Psoas muscle (tissue), 7 donors: ENCODE measurements at regions not wholly inside any gene's neighbourhood (a gene's known extent, or its start where the extent isn't known, plus 50 kb on each side); places are given as distances from the start of the nearest gene placed in this dataset.
"Not testable (repeated sequence)": the region's sequence is repeated elsewhere in the genome, so short reads cannot be mapped to it uniquely, and the experiment has no call there.

Experiments used
- ATAC-seq, 4 donors: fragments of 200-7000 bp; cut with Tn5 transposase; one replicate each; pipeline ENCODE4 v1.9.1; 2020; ENCODE audit warnings: moderate library complexity in 3 of 4, mild to moderate bottlenecking in 2 of 4
- DNase-seq, 2 donors: peaks; one replicate each; pipeline ENCODE4 v3.0.0-alpha.2; 2020
- H3K27ac ChIP-seq: fragments of 200-600 bp; one replicate; pipeline ENCODE4 v1.8.0; 2022
- H3K27me3 ChIP-seq, 3 donors: fragments of 200-600 bp in 1 of 3; one replicate each; pipeline versions ENCODE4 v1.6.1 to v1.8.0; 2013 to 2022; ENCODE audit warnings: low read length in 2 of 3, mild to moderate bottlenecking in 2 of 3, moderate library complexity in 1 of 3; ENCODE audit not compliant: insufficient read depth in 3 of 3
- H3K36me3 ChIP-seq, 2 donors: fragments of 200-600 bp in 1 of 2; one replicate each; pipeline versions ENCODE4 v1.6.1 to v1.8.0; 2013 to 2022; ENCODE audit warnings: low read depth in 1 of 2, mild to moderate bottlenecking in 1 of 2, moderate library complexity in 1 of 2; ENCODE audit not compliant: insufficient read depth in 1 of 2
- H3K4me1 ChIP-seq: fragments of 200-600 bp; one replicate; pipeline ENCODE4 v1.8.0; 2022
- H3K4me3 ChIP-seq: fragments of 200-600 bp; one replicate; pipeline ENCODE4 v1.8.0; 2022; ENCODE audit warnings: mild to moderate bottlenecking
- H3K9me3 ChIP-seq: fragments of 200-600 bp; one replicate; pipeline ENCODE4 v1.8.0; 2022
- WGBS, 3 donors: extraction: QIAGEN DNeasy Blood & Tissue Kit; methylation state at CpG; one replicate each; pipeline versions ENCODE4 v1.1.6 to v1.1.7; 2013; 5-methylcytosine and 5-hydroxymethylcytosine counted together
- intact Hi-C, 2 donors: fragments of 100-400 bp; cut with DNase I; formaldehyde crosslinking; loops; one replicate each; pipeline versions ENCODE4 v1.11.0 to v1.14.2; 2022
- TF ChIP-seq, protein P1 (sequence below): fragments of 200-600 bp; IDR thresholded peaks from one replicate; pipeline ENCODE4 v1.8.0; 2022; ENCODE audit warnings: antibody characterized with exemption
- donor health status: healthy with polysubstance abuse.
- donor health status: DM: no; HTN: no; CAD: no; lungs with moderate emphysema.
- donor health status: Bipolar disorder and iron deficiency.
- donor health status: healthy.
- donor health status: DM: yes; HTN: yes; CAD: no.
- donor health status: DM: no; HTN: no; CAD: no.
- donor health status: DM: yes; HTN: yes; CAD: no.

DNA sequence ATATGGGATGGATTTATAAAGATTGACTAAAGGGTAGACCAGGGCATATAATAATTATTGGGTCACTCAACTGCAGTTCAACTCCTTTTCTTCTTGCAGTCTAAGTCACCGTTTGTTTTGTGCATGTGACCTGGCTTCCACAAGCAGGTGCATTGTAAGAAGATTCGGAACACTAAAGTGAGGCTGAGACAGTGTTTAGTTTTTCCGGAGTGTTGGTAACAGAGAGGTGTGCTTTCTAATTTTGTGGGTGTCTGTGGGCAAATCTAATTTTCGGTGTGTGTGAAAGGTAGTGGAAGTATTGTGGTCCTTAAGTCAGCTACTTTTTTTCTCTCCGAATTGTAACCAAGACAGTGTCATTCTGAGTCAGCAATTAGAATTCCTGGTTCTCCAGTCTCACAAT lies 184.5 kb downstream of the CDH19 start:
- WGBS, 3 donors = 87 to 92% (median 90%) methylated on average over 5 of the region's 5 CpGs
- TF ChIP-seq, protein P1, sequence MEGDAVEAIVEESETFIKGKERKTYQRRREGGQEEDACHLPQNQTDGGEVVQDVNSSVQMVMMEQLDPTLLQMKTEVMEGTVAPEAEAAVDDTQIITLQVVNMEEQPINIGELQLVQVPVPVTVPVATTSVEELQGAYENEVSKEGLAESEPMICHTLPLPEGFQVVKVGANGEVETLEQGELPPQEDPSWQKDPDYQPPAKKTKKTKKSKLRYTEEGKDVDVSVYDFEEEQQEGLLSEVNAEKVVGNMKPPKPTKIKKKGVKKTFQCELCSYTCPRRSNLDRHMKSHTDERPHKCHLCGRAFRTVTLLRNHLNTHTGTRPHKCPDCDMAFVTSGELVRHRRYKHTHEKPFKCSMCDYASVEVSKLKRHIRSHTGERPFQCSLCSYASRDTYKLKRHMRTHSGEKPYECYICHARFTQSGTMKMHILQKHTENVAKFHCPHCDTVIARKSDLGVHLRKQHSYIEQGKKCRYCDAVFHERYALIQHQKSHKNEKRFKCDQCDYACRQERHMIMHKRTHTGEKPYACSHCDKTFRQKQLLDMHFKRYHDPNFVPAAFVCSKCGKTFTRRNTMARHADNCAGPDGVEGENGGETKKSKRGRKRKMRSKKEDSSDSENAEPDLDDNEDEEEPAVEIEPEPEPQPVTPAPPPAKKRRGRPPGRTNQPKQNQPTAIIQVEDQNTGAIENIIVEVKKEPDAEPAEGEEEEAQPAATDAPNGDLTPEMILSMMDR = no peak
- Histone ChIP-seq H3K4me3 (no peak overlapping the region), H3K9me3 (no peaks in the 10 kb centered on the region), H3K27me3 (no peaks in the 10 kb centered on the region), H3K4me1 (no peaks in the 10 kb centered on the region), H3K27ac (no peak overlapping the region), H3K36me3 (no peaks in the 10 kb centered on the region)
- intact Hi-C loops = no loop called here
- DNase-seq (no peak), ATAC-seq (no peak)

DNA sequence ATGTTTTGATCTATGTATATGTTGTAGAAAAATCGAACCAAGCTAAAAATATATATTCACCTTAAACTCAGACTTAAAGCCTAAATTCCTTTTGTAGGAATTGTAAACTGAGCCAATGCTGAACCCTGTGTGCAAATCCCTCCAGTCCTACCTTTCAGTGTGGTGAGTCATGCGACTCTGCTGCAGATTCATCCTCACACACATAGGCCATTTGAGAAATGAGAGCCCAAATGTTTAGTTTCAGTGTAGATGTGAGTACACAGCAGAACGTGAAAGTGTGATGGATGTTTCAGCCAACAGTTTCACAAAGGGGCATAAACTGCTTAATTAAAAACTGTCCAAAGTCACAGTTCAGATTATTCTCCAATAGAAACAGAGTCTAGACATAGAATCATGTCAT lies 193.2 kb downstream of the CDH19 start:
- DNase-seq (no peak), ATAC-seq (no peak)
- Histone ChIP-seq H3K4me1 (no peaks in the 10 kb centered on the region), H3K27ac (no peak overlapping the region), H3K36me3 (no peaks in the 10 kb centered on the region), H3K9me3 (no peaks in the 10 kb centered on the region), H3K27me3 (no peaks in the 10 kb centered on the region), H3K4me3 (no peak overlapping the region)
- 70 to 76% (median 72%) methylated on average over 3 of the region's 3 CpGs for WGBS, 3 donors
- intact Hi-C loops = no loop called here
- TF ChIP-seq, protein P1 = no peak

DNA sequence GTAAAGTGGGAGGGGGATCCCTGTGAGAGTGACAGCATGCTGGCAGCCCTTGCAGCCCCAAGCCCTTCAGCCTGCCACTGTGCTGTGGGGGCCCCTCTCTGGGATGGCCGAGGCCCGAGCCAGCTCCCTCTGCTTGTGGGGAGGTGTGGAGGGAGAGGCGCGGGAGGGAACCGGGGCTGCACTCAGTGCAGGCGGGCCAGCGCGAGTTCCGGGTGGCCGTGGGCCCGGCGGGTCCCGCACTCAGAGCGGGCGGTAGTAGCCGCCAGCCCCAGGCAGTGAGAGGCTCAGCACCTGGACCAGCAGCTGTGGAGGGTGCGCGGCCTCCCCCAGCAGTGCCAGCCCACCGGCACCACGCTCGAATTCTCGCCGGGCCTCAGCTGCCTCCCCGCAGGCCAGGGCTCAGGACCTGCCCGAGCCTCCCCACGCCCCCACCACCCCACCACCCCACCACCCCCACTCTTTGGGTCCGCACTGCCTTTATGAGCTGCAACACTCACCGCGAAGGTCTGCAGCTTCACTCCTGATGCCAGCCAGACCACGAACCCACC lies 208.1 kb downstream of the CDH19 start:
- no peak overlapping the region for H3K27ac ChIP-seq
- ATAC-seq (no peak), DNase-seq (no peak)
- intact Hi-C loops = no loop called here
- H3K36me3 ChIP-seq = no peaks in the 10 kb centered on the region
- H3K4me1 ChIP-seq = no peaks in the 10 kb centered on the region
- WGBS, 3 donors = 95 to 98% (median 95%) methylated on average over 11 to 30 of the region's 30 CpGs
- no peaks in the 10 kb centered on the region for H3K27me3 ChIP-seq
- TF ChIP-seq, protein P1 = no peak
- H3K4me3 ChIP-seq = no peak overlapping the region
- H3K9me3 ChIP-seq = no peaks in the 10 kb centered on the region

DNA sequence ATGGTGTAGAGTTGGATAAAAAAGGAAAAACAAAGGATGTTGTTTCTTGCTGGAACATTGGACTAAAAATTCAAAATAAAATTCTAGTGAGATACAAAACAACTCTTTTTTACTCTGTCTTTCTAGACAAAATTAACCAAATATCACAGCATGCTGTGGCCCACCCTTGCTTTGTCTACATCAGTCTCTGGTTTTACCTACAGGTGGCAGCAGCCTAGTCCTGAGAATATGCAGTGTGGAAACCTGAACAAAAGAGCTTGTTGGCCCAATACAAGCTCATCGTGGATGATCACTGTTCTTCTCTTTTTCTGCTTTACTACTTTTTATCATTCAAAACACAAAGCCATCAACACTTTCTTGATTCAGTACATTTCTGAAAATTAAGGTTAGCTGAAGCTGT lies 210.4 kb downstream of the CDH19 start:
- WGBS, 3 donors = 60 to 77% (median 66%) methylated on average over 1 of the region's 1 CpG
- H3K4me3 ChIP-seq = no peak overlapping the region
- no peaks in the 10 kb centered on the region for H3K9me3 ChIP-seq
- no peaks in the 10 kb centered on the region for H3K36me3 ChIP-seq
- no peaks in the 10 kb centered on the region for H3K27me3 ChIP-seq
- TF ChIP-seq, protein P1 = no peak
- no peaks in the 10 kb centered on the region for H3K4me1 ChIP-seq
- H3K27ac ChIP-seq = no peak overlapping the region
- DNase-seq (no peak), ATAC-seq (no peak)
- intact Hi-C loops = no loop called here

DNA sequence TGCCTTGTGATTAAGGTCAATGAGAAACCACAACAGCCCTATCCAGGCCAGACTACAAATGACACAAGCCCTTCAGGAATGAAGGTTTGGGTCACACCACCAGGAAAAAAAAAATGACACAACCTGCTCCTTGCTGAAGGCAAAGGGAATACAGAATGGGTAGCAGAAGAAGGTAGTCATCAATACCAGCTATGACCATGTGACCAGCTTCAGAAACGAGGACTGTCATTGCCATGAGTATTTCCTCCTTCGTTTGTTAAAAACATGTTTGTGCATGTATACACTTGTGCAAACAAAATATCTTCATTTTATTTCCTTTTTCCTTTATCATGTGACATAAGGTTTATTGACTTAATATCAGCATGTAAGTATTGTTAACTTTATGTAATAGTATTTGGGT lies 226.6 kb downstream of the CDH19 start:
- no peak for DNase-seq
- no peak overlapping the region for H3K27ac ChIP-seq

DNA sequence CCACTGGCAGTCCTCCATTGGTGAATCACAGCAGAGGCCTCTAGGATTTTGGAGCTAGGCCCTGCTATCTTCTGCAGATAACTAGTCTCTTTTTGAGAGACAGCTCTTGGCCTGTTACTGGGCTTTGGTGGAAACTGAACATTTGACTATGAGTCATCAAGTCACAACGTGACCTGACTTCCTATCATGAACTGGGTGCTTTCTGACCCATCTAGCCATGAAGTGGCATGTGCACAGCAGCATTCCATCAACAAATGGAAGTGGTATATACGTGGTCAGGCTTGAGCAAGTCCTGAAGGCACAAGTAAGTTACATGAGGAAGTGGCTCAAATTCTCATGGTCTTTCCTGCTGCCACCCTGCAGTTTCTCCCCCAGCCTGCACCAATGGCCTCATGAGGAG lies 228.5 kb downstream of the CDH19 start:
- ATAC-seq, H3K27me3 ChIP-seq, H3K4me3 ChIP-seq, intact Hi-C loops, DNase-seq, H3K4me1 ChIP-seq, H3K27ac ChIP-seq, H3K36me3 ChIP-seq, H3K9me3 ChIP-seq: not testable (repeated sequence)
- WGBS, 3 donors = 57 to 72% (median 68%) methylated on average over 2 of the region's 2 CpGs

More for the DNA sequence above, 226.6 kb downstream of the CDH19 start:
- TF ChIP-seq, protein P1 = no peak
- 76 to 84% (median 77%) methylated on average over 2 of the region's 2 CpGs for WGBS, 3 donors
- H3K36me3 ChIP-seq = no peaks in the 10 kb centered on the region
- no peak for ATAC-seq
- H3K27me3 ChIP-seq = no peaks in the 10 kb centered on the region
- H3K4me3 ChIP-seq = no peak overlapping the region
- no peaks in the 10 kb centered on the region for H3K9me3 ChIP-seq
- no peaks in the 10 kb centered on the region for H3K4me1 ChIP-seq
- intact Hi-C loops = no loop called here
